GM19043 (cell line): ENCODE measurements at regions not wholly inside any gene's neighbourhood (a gene's known extent, or its start where the extent isn't known, plus 50 kb on each side); places are given as distances from the start of the nearest gene placed in this dataset.
"Not testable (repeated sequence)": the region's sequence is repeated elsewhere in the genome, so short reads cannot be mapped to it uniquely, and the experiment has no call there.

Experiments
- ATAC-seq: cut with Tn5 transposase; IDR thresholded peaks from one replicate; pipeline ENCODE4 v1.9.1; 2021; ENCODE audit warnings: low read depth; ENCODE audit not compliant: unreplicated experiment

DNA sequence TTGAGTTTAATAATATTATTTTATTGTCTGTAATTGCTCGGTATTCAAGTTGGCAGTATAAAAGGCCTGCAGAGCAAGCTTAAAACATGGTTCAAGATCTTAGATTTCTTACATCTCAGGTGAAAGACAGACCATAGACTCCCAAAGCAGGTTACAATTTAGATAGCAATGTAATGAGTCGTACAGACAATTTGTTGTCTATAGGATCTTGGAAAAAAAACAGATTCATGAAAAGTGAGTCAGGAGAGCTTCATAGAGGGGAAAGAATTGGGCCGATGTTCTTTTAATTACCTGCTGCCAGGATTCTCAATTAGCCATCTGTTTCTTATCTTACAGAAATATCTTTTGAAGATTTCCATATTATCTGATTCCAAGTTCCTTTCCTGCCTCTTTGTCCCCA lies 111.5 kb upstream of the IKBKE start:
- not testable (repeated sequence) for ATAC-seq

DNA sequence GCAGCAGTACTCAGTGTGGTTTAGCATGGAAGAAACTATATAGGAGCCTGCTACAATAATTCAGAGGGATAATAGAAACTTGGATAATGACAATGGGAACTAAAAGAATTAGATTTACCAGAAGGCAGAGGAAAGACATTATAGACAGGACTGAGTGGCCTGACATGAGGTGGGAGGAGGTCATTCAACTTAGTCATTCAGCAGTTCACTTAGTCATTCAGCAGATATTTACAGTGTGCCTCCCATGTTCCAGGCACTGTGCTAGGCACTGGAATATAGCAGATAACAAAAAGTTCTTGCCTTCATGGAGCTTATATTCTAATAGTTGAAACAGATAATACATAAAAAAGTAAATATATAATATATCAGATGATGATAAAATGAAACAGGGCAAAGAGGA lies 110.9 kb upstream of the IKBKE start:
- ATAC-seq, result not testable (repeated sequence)

DNA sequence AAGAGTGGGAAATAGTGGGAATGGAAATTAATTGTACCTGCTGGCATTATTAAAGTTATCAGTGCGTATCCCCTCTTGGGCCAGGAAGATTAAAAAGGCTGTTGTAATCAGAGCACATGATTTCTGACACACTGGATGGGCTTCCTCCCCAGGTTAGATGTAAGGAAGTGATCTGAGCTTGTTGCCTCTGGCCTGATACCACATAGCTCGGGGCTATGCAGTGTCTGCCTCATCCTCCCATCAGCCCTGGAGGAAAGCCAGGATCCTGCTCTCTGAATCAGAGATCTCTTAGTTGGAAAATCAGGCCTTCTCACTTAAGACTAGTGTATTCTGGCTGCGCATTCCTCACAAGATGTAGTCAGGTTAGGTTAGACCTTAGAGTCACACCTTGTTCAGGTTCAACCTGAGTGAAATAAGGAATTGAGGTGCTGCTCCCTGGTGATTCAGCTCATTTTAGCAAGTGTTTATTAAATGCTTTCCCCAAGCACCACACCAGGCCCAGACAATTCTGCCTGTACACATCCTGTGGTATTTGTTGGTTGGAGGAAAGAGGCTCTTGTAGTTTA lies 108.2 kb upstream of the IKBKE start:
- not testable (repeated sequence) for ATAC-seq

DNA sequence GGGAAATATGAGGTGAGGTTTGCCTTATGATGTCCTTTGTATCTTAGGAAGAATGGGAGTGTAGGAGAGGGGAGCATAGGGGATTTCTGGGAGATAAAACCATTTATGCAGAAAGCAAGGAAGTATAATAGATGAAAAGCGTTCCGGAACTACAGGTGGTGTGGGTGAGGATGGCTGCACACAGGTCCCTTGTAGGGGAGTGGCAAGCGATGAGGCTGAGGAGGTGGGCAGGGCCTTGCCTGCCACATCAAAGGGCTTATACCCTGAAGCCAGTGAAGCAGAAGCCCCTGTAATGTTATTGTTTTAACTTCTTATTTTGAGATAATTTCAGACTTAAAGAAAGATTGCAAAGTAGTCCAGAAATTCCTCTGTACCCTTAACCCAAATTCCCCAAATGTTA lies 107.3 kb upstream of the IKBKE start:
- not testable (repeated sequence) for ATAC-seq

DNA sequence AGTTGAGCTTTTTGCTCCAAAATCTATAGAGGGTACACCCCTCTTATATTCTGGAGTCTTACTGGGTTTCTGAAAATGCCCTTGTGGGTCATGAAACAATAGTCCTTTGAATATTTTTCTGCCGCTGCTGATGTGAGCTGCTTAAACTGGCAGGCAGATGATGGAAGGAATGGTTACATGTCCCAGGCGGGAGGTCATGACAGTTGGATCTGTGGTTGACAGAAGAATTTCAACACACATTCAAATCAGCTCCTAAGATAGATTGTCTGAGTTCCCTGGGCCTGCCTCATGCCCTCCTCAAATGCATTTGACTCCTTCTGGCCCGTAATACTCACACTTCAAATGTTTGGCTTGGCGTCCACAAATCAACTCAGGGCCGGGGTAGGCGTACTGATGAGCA lies 105.0 kb upstream of the IKBKE start:
- not testable (repeated sequence) for ATAC-seq

DNA sequence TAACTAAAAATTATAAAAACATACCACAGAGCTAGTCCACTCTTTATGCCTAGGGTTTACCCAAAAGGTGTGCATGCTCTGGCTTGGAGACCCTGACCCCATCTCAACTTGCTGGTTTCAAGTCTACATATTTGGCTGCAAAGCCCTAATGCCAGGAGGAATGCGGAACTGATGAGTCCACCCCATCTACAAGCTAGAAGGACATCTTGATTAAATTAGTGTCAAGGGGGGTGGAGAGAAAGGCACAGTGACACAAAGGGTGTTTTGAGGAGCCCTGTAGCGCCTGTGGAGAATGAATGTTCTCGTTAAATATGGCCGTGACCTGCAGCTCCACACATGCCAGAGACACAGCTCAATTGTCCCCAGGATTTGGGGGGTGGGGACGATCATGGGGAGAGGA lies 104.1 kb upstream of the IKBKE start:
- ATAC-seq, result not testable (repeated sequence)

DNA sequence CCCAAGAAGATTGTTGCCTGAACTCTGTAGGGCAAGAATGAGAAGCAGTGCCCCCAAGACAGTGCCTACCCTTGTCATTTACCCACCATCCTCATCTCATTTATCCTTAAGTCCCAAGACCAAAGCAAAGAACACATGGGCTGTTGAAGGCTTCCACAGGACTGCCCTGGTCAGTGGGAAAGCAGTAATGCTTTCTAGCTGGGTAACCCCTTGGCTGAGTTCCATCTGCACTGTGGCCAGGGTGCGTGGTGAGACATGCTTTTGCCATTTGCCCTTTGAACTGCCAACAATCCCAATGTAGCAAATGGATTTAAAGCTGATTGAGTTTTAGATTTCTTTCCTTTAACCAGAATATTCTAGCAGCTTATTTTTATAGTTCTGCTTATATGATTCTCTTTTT lies 103.5 kb upstream of the IKBKE start:
- ATAC-seq, result not testable (repeated sequence)

DNA sequence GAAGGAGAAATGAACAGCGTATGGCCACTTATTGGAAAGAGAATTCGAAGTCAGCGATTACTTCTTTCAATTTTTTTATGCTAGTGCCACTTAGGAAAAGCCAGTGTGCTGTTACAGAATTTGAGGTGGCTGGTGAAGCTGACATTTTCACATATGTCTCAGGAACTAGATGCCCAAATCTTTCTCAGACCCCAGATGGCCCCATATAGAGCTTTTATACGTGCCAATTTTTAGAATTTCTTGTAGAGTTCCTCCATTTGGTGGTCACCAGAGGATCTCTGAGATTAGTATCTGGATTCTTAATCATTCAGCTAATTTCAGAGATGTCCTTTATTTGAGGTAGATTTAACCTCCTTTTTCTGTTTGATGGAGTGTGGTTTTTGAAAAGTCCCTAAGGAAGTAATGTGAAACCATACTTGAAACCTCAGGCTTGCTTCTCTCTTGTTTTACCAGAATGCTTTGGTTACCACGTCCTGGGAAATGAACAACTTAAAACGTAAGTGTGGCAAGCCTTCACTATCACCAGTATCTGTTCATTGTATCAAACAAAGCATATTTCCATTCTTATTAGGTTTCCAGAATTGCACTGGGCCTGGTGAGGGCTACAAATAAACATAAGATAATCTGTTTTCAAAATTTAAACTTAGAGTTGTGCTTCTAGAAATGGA lies 102.2 kb upstream of the IKBKE start:
- ATAC-seq, result not testable (repeated sequence)

DNA sequence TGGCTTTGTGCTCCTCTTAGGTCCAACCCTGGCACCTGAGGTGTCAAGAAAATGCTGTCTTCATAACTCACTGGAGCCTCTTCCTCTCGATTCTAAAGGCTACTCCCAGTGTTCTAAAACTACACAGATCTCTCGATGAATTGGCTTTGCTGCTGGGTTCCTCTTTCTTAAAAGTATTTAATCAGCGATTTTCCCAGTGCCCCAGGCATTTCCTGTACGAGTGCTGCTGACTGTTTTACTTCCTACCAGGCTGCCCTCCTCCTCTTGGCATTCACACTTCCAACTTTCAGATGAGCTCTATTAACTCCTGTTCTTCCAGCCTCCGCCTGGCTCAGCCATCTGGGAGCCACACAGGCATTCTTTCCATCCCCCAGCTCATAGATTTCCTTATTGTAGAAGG lies 95.6 kb upstream of the IKBKE start:
- not testable (repeated sequence) for ATAC-seq

DNA sequence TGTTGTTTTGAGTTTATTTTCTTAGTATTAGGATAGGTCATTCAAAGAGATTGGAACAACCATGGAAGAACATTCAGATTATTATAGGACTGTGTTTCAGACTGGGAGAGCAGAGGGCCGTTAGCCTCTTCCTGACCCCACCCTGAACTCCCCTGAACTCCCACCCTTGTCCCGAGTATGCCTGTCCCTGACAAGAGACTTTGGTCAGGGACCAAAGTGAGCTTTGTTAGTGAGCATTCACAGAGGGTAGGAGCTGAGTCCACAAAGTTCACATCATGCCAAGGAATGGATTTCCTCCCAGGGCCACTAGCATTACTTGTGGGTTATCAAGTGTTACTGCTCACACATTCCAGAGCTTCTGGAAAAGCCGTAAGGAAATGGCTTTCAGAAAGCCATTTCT lies 94.7 kb upstream of the IKBKE start:
- not testable (repeated sequence) for ATAC-seq

DNA sequence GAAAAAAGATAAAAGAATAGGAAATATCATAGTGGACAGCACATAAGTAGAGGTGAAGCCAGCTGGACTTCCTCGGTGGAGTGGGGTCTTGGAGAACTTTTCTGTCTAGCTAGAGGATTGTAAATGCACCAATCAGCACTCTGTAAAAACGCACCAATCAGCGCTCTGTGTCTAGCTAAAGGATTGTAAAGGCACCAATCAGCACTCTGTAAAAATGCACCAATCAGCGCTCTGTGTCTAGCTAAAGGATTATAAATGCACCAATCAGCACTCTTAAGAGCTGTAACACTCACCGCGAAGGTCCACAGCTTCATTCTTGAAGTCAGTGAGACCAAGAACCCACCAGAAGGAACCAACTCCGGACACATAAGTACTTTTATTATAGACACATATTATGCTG lies 91.8 kb upstream of the IKBKE start:
- ATAC-seq, result not testable (repeated sequence)

DNA sequence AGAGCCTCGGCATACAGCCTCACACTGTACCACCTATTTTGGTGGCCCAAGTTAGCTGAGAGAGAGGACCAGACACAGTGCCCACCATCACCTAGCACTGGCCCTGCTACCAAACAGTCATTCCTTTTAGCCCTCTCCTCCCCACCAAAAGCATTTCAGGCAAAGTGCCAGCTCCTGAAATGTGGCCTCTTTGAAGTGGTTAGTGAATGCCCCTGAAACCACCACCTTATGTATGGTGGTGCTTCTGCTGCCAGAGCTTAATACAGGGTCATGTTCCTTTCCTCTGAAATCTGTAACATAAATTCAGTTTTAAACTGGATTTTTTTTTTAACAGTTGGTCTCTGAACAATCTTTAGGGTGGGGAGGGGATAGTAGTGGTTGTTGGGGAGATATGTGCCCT lies 91.0 kb upstream of the IKBKE start:
- not testable (repeated sequence) for ATAC-seq

DNA sequence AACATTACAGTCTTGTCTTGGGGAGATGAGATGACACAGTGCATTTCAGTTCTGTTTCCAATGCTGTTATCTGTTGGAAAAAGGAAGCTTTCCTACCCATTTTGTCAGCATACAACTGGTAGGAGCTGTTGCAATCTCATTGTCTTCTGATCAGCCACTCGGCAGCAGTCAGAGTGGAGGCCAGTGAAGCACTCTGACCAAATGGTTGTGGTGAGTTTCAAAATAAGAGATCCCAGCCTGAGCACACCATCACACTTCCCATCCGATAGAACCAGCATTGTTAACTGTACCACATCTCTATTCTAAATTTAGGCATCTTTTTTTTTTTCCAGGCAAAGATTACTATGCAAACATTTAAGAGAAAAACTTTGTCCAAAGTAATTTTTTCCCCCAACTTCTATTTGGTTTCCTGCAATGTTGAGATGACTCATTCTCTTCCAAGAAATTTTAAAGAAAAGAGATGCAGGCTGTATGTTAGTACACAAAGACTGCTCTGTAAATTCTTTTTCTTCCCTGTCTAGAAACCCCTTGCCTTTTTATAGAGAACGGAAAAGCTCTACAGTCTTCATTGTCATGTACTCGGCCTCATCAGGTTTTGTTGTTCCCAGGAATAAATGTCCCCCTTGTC lies 90.0 kb upstream of the IKBKE start:
- not testable (repeated sequence) for ATAC-seq

DNA sequence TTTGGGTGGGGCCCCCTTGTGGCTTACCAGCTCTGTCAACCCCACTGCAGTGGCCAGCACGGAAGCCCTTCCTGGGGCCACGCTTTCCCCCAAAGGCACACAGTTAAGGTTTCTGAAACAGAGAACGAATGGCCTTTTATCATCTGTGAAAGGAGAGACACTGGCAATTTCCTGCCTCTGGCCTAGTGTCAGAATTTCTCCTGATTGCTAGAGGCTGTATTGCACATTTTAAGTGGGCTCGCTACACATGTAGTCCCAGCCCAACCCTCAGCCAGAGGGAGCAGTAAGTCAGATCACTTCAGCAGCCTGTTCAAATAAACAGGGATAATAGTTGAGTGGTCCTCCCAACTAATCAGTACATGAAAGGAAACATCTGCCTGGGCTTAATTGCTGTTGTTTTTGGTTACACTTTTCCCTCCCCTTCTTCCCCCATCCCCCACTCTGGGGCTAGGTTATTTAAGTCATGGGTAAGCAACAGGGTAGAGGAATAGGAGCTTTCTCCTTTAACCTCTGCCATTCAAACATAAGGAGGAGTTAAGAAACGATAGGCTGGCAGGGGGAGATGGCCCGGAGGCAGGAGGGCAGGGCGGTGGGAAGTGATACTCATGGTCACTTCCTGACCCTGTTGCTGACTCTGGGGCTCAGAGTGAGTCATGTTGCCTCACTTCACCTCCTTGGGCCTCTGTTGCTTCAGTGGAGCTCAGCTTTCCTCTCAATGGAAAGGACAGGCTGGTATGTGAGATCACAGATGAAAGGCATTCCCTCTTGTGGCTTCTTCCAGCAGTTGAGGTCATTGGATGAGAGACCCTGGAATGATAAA lies 89.3 kb upstream of the IKBKE start:
- ATAC-seq, result not testable (repeated sequence)

DNA sequence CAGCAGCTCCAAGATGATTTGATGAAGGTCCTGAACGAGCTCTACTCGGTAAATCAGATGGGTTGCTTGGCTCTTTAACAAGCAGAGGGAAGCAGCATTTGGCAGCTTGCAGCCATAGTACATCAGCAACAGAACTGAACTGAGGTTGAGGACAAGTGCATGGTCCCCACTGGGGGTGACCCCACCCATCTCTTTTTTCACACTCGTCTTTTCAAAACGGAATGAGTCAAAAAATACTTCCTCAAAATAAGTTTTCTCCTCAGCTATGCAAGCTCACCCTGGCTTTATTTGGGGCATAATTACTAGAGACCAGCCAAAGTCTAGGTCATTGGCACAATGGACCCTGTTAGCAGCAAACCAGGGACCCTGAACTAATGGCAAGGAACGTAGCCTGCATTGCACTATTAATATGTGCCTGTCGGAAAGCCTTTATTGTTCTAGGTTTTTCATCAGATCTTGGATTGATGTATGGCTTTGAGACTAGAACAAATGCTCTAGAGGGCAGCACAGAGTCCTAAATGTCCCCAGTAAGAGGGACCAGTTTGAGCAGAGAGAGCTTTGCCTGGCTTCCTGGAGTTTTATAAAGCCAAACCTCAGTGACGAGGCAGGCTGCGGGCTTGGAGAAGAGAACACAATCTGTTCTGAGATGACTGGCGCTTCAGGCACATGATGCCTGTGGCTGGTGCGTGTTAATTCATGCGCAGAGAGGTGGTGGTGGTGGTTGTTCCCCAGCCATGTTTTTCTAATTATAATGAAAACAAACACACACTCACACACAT lies 86.1 kb upstream of the IKBKE start:
- ATAC-seq, result not testable (repeated sequence)

DNA sequence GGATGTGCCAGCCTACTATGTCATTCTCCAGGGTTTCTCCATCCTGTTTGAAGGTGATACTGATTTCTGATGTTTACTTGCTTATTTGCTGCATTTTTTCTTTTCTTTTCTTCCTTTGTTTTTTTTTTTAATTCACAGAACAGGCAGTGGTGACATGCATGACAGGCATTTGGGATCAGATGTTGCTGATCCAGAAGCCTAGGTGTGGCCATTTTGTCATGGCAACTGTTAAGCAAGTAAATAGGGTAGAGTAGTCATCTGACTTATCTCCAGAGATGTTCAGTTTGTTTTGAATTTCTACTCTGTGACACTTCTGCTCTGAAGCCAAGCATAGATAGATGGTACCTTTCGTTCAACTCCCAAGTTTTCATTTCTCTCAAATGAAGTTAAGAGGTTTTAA lies 85.4 kb upstream of the IKBKE start:
- ATAC-seq, result not testable (repeated sequence)

DNA sequence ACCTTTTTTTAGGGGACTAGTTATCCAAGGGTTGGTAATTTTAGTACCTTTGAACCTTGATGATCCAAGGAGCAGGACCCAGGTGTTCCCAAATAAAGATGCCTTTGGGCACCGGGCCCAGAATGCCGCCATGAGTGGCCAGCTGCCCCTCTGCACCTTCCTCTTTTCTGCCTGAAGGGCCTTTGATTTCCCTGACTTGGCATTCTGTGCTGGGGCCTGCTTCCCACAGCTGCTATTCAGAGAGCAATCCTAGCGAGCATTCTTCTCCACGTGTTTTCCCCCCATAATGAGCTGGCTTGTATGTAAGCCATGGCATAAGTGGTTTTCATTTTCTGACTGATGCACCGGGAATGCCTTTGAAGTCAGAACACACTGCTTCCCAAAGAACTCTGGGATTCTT lies 82.6 kb upstream of the IKBKE start:
- not testable (repeated sequence) for ATAC-seq

DNA sequence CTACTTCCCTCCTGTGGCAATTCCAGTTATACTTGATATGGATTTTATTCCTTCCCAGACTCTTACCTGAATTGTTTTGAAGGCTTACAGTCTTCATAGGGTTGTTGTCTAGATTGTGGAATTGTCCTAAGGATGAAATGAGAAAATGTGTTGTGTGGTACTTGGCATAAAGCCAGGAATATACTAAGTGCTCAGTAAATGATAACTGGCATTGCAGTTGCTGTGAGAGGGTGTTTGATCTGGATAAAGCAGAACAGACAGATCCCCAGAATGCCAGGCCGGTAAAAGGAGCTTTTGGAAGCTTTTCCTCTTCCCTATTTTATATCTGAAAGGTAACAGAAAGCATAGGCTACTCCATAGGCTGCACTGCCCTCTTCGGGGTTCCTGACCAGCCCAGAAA lies 78.4 kb upstream of the IKBKE start:
- ATAC-seq, result not testable (repeated sequence)

DNA sequence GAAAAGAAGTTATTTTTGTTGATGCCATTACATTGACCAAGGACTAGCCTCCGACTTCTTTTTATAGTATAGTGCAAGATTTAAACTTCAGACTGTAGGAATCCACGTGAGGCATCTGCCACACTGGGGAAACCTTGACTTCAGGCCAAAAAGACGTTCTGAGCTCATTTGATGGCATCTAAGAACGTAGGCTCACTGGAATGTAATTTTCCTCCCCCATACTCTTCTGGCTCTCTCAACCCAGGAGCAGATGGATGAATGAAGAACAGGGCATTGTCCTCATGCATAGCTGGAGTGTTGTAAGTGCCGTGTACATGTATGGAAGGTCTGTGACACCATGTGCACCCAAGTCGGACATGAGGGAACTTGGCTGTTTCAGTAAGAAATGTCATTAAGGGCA lies 72.8 kb upstream of the IKBKE start:
- ATAC-seq, result not testable (repeated sequence)

DNA sequence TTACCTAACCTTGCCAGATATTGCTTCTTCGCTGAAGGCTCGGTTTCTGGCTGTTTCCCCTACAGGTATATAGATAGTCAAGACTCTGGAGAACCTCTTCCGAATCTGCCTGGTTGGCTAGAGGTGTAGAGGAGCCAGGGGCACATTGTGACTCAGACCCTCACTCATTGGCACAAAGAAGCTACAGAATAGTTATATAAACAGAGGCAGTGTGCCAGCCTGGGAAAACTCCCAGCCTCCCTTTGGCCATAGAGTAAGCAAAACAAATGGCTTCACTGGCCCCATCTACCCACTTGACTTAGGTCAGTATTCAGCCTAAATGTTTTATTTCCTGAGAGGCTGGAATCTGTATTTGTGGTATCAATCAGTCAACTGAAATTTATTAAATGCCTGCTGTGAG lies 72.0 kb upstream of the IKBKE start:
- ATAC-seq, result not testable (repeated sequence)
